HepG2 (cell line): ENCODE measurements at regions not wholly inside any gene's neighbourhood (a gene's known extent, or its start where the extent isn't known, plus 50 kb on each side); places are given as distances from the start of the nearest gene placed in this dataset.
A peak's percentile ranks its signal among the peaks of the same experiment; 100 is the strongest.

Source experiments
- ATAC-seq: fragments of 200-7000 bp; cut with Tn5 transposase; 3 replicates; pipeline ENCODE4 v1.9.1; 2020; ENCODE audit warnings: mild to moderate bottlenecking, moderate library complexity
- BruUV-seq: library from RNA; stranded (reverse); fragments of 400-500 nt; replicated peaks from 2 replicates; lab custom pipeline; 2021; lab: Mats Ljungman, UMichigan
- CTCF ChIA-PET: fragments of 300-600 bp; formaldehyde crosslinking; extraction: SDS; loops from one replicate; lab custom pipeline; 2021; ENCODE audit warnings: low total read pairs, inconsistent platforms, low intra/inter-chr PET ratio; lab: Yijun Ruan, JAX
- POLR2A ChIA-PET: fragments of 350-600 bp; sonication (Branson Sonifier 250); formaldehyde crosslinking; loops from one replicate; lab custom pipeline; 2020; ENCODE audit warnings: antibody characterized with exemption, inconsistent platforms; lab: Yijun Ruan, JAX
- DNase-seq: peaks from one replicate; pipeline ENCODE4 v3.0.0-alpha.2; 2015; ENCODE audit warnings: low spot score
- FAIRE-seq: peaks from 3 replicates; lab custom pipeline; 2011; peaks lifted over from hg19 to GRCh38; lab: Jason Lieb, UNC
- H2AFZ ChIP-seq: one replicate; pipeline ENCODE4 v1.6.1; 2011; ENCODE audit warnings: low read length, inconsistent platforms
- H3K27ac ChIP-seq: fragments of 300-600 bp; 3 replicates; pipeline ENCODE4 v1.8.0; 2011; ENCODE audit warnings: mixed run types, mild to moderate bottlenecking, mixed read lengths, low read length, inconsistent platforms; ENCODE audit not compliant: insufficient read depth; ENCODE audit errors: extremely low read length
- H3K27me3 ChIP-seq, 2 experiments: fragments of 200-600 bp in 1 of 2; 2 replicates in 1 of 2; 3 replicates in 1 of 2; pipeline versions ENCODE4 v1.6.0 to v1.8.0; 2011; ENCODE audit warnings: low read length in 2 of 2, mild to moderate bottlenecking in 2 of 2, moderate library complexity in 2 of 2, inconsistent platforms in 1 of 2; ENCODE audit not compliant: insufficient read depth in 2 of 2, control insufficient read depth in 1 of 2
- H3K36me3 ChIP-seq, 2 experiments: fragments of 200-600 bp in 1 of 2; replicated peaks in 1 of 2; 2 replicates in 1 of 2; 3 replicates in 1 of 2; pipeline versions ENCODE4 v1.5.1 to v1.8.0; 2011; ENCODE audit warnings: low read length in 2 of 2, inconsistent platforms in 1 of 2; ENCODE audit not compliant: insufficient read depth in 2 of 2, control insufficient read depth in 1 of 2
- H3K4me1 ChIP-seq: 2 replicates; pipeline ENCODE4 v1.5.1; 2012; ENCODE audit warnings: low read length, inconsistent platforms; ENCODE audit not compliant: insufficient read depth
- H3K4me2 ChIP-seq: 2 replicates; pipeline ENCODE4 v1.6.0; 2011; ENCODE audit warnings: low read depth, low read length, inconsistent platforms
- H3K4me3 ChIP-seq, 3 experiments: fragments of 200-600 bp in 1 of 3; sonication (generic), shearing (Covaris generic) in 1 of 3; replicated peaks in 1 of 3; 2 replicates each; pipeline ENCODE4 v1.5.1; 2011 to 2016; ENCODE audit warnings: low read length in 3 of 3, inconsistent platforms in 2 of 3, low read depth in 2 of 3, mild to moderate bottlenecking in 2 of 3, control low read depth in 1 of 3, mixed read lengths in 1 of 3; ENCODE audit not compliant: insufficient read depth in 1 of 3
- H3K79me2 ChIP-seq: one replicate; pipeline ENCODE4 v1.6.1; 2011; ENCODE audit warnings: low read length, inconsistent platforms; ENCODE audit not compliant: insufficient read depth
- H3K9ac ChIP-seq: 2 replicates; pipeline ENCODE4 v1.6.0; 2011; ENCODE audit warnings: mild to moderate bottlenecking, low read depth, low read length, inconsistent platforms; ENCODE audit not compliant: insufficient read depth
- H3K9me3 ChIP-seq: 2 replicates; pipeline ENCODE4 v1.5.1; 2012; ENCODE audit warnings: mild to moderate bottlenecking, low read length
- H4K20me1 ChIP-seq: 2 replicates; pipeline ENCODE4 v1.6.0; 2011; ENCODE audit warnings: inconsistent platforms, mild to moderate bottlenecking, low read length, moderate library complexity; ENCODE audit not compliant: insufficient read depth
- ASH2L ChIP-seq: fragments of 300-600, 200-600 bp; sonication (generic); IDR thresholded peaks from 2 replicates; pipeline ENCODE4 v1.7.0; 2017; ENCODE audit warnings: low read depth, mild to moderate bottlenecking, moderate library complexity, mixed read lengths, low read length; ENCODE audit not compliant: insufficient read length
- ELK4 ChIP-seq: sonication (generic); formaldehyde crosslinking; IDR thresholded peaks from 2 replicates; pipeline ENCODE4 v1.9.0; 2021; ENCODE audit warnings: missing genetic modification reagents, borderline replicate concordance
- FOXA3 ChIP-seq: IDR thresholded peaks from 2 replicates; pipeline ENCODE4 v1.6.1; 2016; ENCODE audit warnings: missing genetic modification reagents, missing compliant biosample characterization
- HNF1B ChIP-seq: sonication (generic); formaldehyde crosslinking; IDR thresholded peaks from 2 replicates; pipeline ENCODE4 v1.5.1; 2020; ENCODE audit warnings: mild to moderate bottlenecking, moderate library complexity, missing genetic modification reagents
- HNF4A ChIP-seq: sonication (generic); formaldehyde crosslinking; IDR thresholded peaks from 2 replicates; pipeline ENCODE4 v1.4.0; 2020; ENCODE audit warnings: missing genetic modification reagents
- KDM1A ChIP-seq: IDR thresholded peaks from 2 replicates; pipeline ENCODE4 v1.6.1; 2016; ENCODE audit warnings: missing compliant biosample characterization
- RORA ChIP-seq: sonication (generic); formaldehyde crosslinking; IDR thresholded peaks from 2 replicates; pipeline ENCODE4 v1.5.0; 2020; ENCODE audit warnings: mild to moderate bottlenecking, missing genetic modification reagents, moderate library complexity
- SNAPC4 ChIP-seq: sonication (generic); formaldehyde crosslinking; IDR thresholded peaks from 2 replicates; pipeline ENCODE4 v1.4.0; 2020; ENCODE audit warnings: mild to moderate bottlenecking, missing genetic modification reagents
- ZNF143 ChIP-seq: sonication (generic); formaldehyde crosslinking; IDR thresholded peaks from 2 replicates; pipeline ENCODE4 v1.4.0; 2020; ENCODE audit warnings: missing genetic modification reagents
- WGBS: methylation state at CpG from one replicate; pipeline ENCODE4 v1.1.6; 2017; ENCODE audit warnings: low lambda C conversion rate; 5-methylcytosine and 5-hydroxymethylcytosine counted together
- in situ Hi-C: cut with HindIII; loops from 2 replicates; pipeline ENCODE4 v1.10.0; 2017; ENCODE audit warnings: low pct_unique_long_range_greater_than_20kb; ENCODE audit not compliant: extremely low pct_ligation_motif_present
- intact Hi-C: fragments of 100-400 bp; cut with micrococcal nuclease; formaldehyde crosslinking; loops from one replicate; pipeline ENCODE4 v1.10.0; 2022; ENCODE audit not compliant: unreplicated experiment
- TF ChIP-seq, protein P1 (sequence below): IDR thresholded peaks from 2 replicates; pipeline ENCODE4 v1.6.1; 2016

- no peaks in the 10 kb centered on the region for H3K79me2 ChIP-seq
- H3K4me2 ChIP-seq: no peak overlapping the region
- in situ Hi-C loops (no loop called here), intact Hi-C loops (no loop called here)
- H4K20me1 ChIP-seq: no peaks in the 10 kb centered on the region
- no peak overlapping the region for H2AFZ ChIP-seq
- POLR2A ChIA-PET: interaction anchor here (0.6 kb wide), 1 partner anchor 198 kb away, joined by 3 read pairs; no protein-coding TSS in a partner anchor
- 64% methylated on average over 2 of the region's 2 CpGs for WGBS
- H3K9me3 ChIP-seq: no peaks in the 10 kb centered on the region
- peaks cover 76% of the 10 kb centered on the region for H3K4me1 ChIP-seq
- FAIRE-seq: peak; percentile 18
- H3K27me3 ChIP-seq: no peaks in the 10 kb centered on the region
- H3K4me3 ChIP-seq: no peak overlapping the region
- no peak overlapping the region for H3K9ac ChIP-seq
- CTCF ChIA-PET: no interaction called here
- H3K27ac ChIP-seq: no peak overlapping the region
- no peak for ATAC-seq
- no peaks in the 10 kb centered on the region for H3K36me3 ChIP-seq
- no TSS peak for BruUV-seq
- peak; percentile 24 for DNase-seq
- TF ChIP-seq SNAPC4 (CRISPR knock-in tag) (no peak), FOXA3 (no peak), ASH2L (peak; percentile 18), ELK4 (CRISPR knock-in tag) (no peak), ZNF143 (CRISPR knock-in tag) (peak; percentile 77), HNF4A (peak; percentile 31; the same call in 1 of the 2 replicates), RORA (CRISPR knock-in tag) (no peak), KDM1A (CRISPR knock-in tag) (0 out of 2 replicates have a peak, but pooled peaks have one; percentile 30), HNF1B (no peak)
- TF ChIP-seq, protein P1, sequence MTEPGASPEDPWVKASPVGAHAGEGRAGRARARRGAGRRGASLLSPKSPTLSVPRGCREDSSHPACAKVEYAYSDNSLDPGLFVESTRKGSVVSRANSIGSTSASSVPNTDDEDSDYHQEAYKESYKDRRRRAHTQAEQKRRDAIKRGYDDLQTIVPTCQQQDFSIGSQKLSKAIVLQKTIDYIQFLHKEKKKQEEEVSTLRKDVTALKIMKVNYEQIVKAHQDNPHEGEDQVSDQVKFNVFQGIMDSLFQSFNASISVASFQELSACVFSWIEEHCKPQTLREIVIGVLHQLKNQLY: no peak
Observed at GRCh38 chr6:108765495-108765894, 82.7 kb upstream of the ARMC2 start.
